ENCODE measurements at regions not wholly inside any gene's neighbourhood (a gene's known extent, or its start where the extent isn't known, plus 50 kb on each side); places are given as distances from the start of the nearest gene placed in this dataset.

- TF ChIP-seq ZFX (IDR thresholded peaks at IDR 0.05) (no peak), YY1 (IDR thresholded peaks at IDR 0.05; ENCODE audit: extremely low read depth, insufficient replicate concordance, low read depth, low read length) (no peak), EZH2phosphoT487 (IDR thresholded peaks at IDR 0.05; ENCODE audit: borderline replicate concordance) (no peak), SP1 (IDR thresholded peaks at IDR 0.05; ENCODE audit: low read depth) (no peak), FOSL1 (IDR thresholded peaks at IDR 0.05; ENCODE audit: low read depth) (no peak), RAD21 (IDR thresholded peaks at IDR 0.05; ENCODE audit: low read depth) (no peak), TCF7L2 (IDR thresholded peaks at IDR 0.05; ENCODE audit: borderline replicate concordance, extremely low read depth, insufficient read depth, insufficient read length) (no peak), EGR1 (IDR thresholded peaks at IDR 0.05; ENCODE audit: low read depth) (no peak), ZNF274 (IDR thresholded peaks at IDR 0.05; ENCODE audit: low read depth, low read length) (no peak)
- TF ChIP-seq, protein P1, sequence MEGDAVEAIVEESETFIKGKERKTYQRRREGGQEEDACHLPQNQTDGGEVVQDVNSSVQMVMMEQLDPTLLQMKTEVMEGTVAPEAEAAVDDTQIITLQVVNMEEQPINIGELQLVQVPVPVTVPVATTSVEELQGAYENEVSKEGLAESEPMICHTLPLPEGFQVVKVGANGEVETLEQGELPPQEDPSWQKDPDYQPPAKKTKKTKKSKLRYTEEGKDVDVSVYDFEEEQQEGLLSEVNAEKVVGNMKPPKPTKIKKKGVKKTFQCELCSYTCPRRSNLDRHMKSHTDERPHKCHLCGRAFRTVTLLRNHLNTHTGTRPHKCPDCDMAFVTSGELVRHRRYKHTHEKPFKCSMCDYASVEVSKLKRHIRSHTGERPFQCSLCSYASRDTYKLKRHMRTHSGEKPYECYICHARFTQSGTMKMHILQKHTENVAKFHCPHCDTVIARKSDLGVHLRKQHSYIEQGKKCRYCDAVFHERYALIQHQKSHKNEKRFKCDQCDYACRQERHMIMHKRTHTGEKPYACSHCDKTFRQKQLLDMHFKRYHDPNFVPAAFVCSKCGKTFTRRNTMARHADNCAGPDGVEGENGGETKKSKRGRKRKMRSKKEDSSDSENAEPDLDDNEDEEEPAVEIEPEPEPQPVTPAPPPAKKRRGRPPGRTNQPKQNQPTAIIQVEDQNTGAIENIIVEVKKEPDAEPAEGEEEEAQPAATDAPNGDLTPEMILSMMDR (IDR thresholded peaks at IDR 0.05 in 2 of 3, conservative IDR thresholded peaks at IDR 0.05 in 1 of 3; ENCODE audit: borderline replicate concordance in 1 of 3, insufficient read depth in 1 of 3, low read depth in 2 of 3, low read length in 2 of 3), result no peak
Observed at GRCh38 chr17:20702692-20703091, 123.2 kb downstream of the CDRT15L2 start (continued).

- H3K27ac ChIP-seq (ENCODE audit: low read depth, low read length), result no peak overlapping the region
- H3K4me2 ChIP-seq (ENCODE audit: low read length), result no peak overlapping the region
- ChIA-PET POLR2A (no interaction called here), CTCF (no interaction called here), RAD21 (ENCODE audit: low non-redundant PET in 1 of 2, low total read pairs in 2 of 2, uncharacterized antibody in 2 of 2, unreplicated experiment in 2 of 2) (no interaction called here)
- ATAC-seq, result no peak
- no peak overlapping the region for H3K9ac ChIP-seq (ENCODE audit: low read length)
- DNase-seq (ENCODE audit: low read depth, low spot score), result no peak
- H3K4me1 ChIP-seq (ENCODE audit: control insufficient read depth in 1 of 2, insufficient read depth in 2 of 2, low read length in 2 of 2), result peaks cover 4 to 6% of the 10 kb centered on the region in 2 experiments; a peak in 2 of 4 replicates
- H3K27me3 ChIP-seq (ENCODE audit: insufficient read depth, low read length), result no peaks in the 10 kb centered on the region
- no peaks in the 10 kb centered on the region for H3K9me2 ChIP-seq (ENCODE audit: insufficient read depth)
- no TSS peak for BruUV-seq (replicated peaks)
- H3K79me2 ChIP-seq (ENCODE audit: insufficient read depth, low read length), result no peaks in the 10 kb centered on the region
- H4K20me1 ChIP-seq (ENCODE audit: insufficient read depth), result no peaks in the 10 kb centered on the region
- no peaks in the 10 kb centered on the region for H3K9me3 ChIP-seq (ENCODE audit: control insufficient read depth in 1 of 2, insufficient read depth in 1 of 2, low read depth in 1 of 2, low read length in 2 of 2)
- H3K36me3 ChIP-seq (ENCODE audit: control insufficient read depth in 1 of 2, insufficient read depth in 2 of 2, low read length in 2 of 2), result no peaks in the 10 kb centered on the region
- intact Hi-C loops (cut with micrococcal nuclease), result no loop called here
- H2AFZ ChIP-seq (ENCODE audit: low read depth, low read length, poor library complexity, severe bottlenecking), result no peak overlapping the region
- no peak overlapping the region for H3K4me3 ChIP-seq (replicated peaks in 1 of 2; ENCODE audit: low read depth in 1 of 2, low read length in 2 of 2)
- TF ChIP-seq YY1 (IDR thresholded peaks at IDR 0.05; ENCODE audit: extremely low read depth, insufficient replicate concordance, low read depth, low read length) (no peak), POLR2A (IDR thresholded peaks at IDR 0.05; ENCODE audit: borderline replicate concordance, extremely low read depth, insufficient read depth, insufficient read length) (no peak), EZH2phosphoT487 (IDR thresholded peaks at IDR 0.05; ENCODE audit: borderline replicate concordance) (no peak), CEBPB (IDR thresholded peaks at IDR 0.05; ENCODE audit: low read depth) (no peak), EZH2 (IDR thresholded peaks at IDR 0.05) (no peak), SP1 (IDR thresholded peaks at IDR 0.05; ENCODE audit: low read depth) (no peak), ZNF274 (IDR thresholded peaks at IDR 0.05; ENCODE audit: low read depth, low read length) (no peak), FOSL1 (IDR thresholded peaks at IDR 0.05; ENCODE audit: low read depth) (no peak), REST (IDR thresholded peaks at IDR 0.05; ENCODE audit: low read depth) (no peak), CBX3 (IDR thresholded peaks at IDR 0.05; ENCODE audit: low read depth) (no peak), TCF7L2 (IDR thresholded peaks at IDR 0.05; ENCODE audit: borderline replicate concordance, extremely low read depth, insufficient read depth, insufficient read length) (no peak), JUND (IDR thresholded peaks at IDR 0.05) (no peak), ATF3 (IDR thresholded peaks at IDR 0.05) (no peak)
- TF ChIP-seq, protein P2, sequence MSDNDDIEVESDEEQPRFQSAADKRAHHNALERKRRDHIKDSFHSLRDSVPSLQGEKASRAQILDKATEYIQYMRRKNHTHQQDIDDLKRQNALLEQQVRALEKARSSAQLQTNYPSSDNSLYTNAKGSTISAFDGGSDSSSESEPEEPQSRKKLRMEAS (IDR thresholded peaks at IDR 0.05), result no peak
Observed at GRCh38 chr17:20703781-20704180, 124.3 kb downstream of the CDRT15L2 start.

Data from HCT116 (cell line).